ENCODE measurements at regions not wholly inside any gene's neighbourhood (a gene's known extent, or its start where the extent isn't known, plus 50 kb on each side); places are given as distances from the start of the nearest gene placed in this dataset.

- no peak for DNase-seq
Observed at GRCh38 chr18:33517950-33518349, 60.1 kb upstream of the ASXL3 start.

DNA sequence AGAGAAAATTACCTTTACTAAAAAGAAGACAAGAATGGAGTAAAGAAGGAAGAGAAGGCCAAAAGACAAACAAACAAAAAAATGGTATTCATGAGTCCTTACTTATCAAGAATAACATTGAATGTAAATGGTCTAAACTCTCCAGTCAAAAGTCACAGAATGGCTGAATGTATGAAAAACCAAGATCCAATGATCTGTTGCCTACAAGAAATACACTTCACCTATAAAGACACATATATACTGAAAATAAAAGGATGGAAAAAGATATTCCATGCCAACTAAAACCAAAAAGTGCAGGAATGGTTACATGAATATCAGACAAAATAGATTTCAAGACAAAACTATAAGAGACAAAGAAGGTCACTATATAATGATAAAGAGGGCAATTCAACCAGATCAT lies 65.0 kb upstream of the ASXL3 start:
- no peak for DNase-seq

GRCh38 chr18:33507019-33507418 lies 66.5 kb upstream of the CCDC178 start:
- no peak for DNase-seq

- no peak for DNase-seq
Observed at GRCh38 chr18:33505798-33506197, 65.3 kb upstream of the CCDC178 start.

GRCh38 chr18:33505297-33505696 lies 64.8 kb upstream of the CCDC178 start:
- no peak for DNase-seq

GRCh38 chr18:33495278-33495677 lies 54.8 kb upstream of the CCDC178 start:
- peak in 21 of 58 donors; percentile 0 to 43 (median 4) for DNase-seq
